Kidney epithelial cell (primary cell): ENCODE measurements at regions not wholly inside any gene's neighbourhood (a gene's known extent, or its start where the extent isn't known, plus 50 kb on each side); places are given as distances from the start of the nearest gene placed in this dataset.

Experiments used
- DNase-seq: peaks from one replicate; pipeline ENCODE4 v3.0.0-alpha.2; 2010; ENCODE audit warnings: low read depth
- H3K27me3 ChIP-seq: 2 replicates; pipeline ENCODE4 v1.6.0; 2011; ENCODE audit warnings: low read length; ENCODE audit not compliant: control insufficient read depth, insufficient read depth
- H3K36me3 ChIP-seq: 2 replicates; pipeline ENCODE4 v1.5.1; 2011; ENCODE audit warnings: low read length; ENCODE audit not compliant: control insufficient read depth, insufficient read depth
- H3K4me3 ChIP-seq: 2 replicates; pipeline ENCODE4 v1.5.1; 2011; ENCODE audit warnings: low read depth, mild to moderate bottlenecking, control low read depth, low read length
- CTCF ChIP-seq: IDR thresholded peaks from 2 replicates; pipeline ENCODE4 v1.5.1; 2011; ENCODE audit warnings: mild to moderate bottlenecking, moderate library complexity, low read length, control low read depth, inconsistent platforms; ENCODE audit not compliant: insufficient read depth, poor library complexity, severe bottlenecking

- Histone ChIP-seq H3K27me3 (no peaks in the 10 kb centered on the region), H3K36me3 (no peaks in the 10 kb centered on the region), H3K4me3 (no peak overlapping the region)
- no peak for DNase-seq
- no peak for TF ChIP-seq CTCF
Measured at GRCh38 chr1:5296557-5297179, 642.3 kb downstream of the AJAP1 start.

GRCh38 chr1:5296095-5296494, 641.7 kb downstream of the AJAP1 start:
- no peak for TF ChIP-seq CTCF
- Histone ChIP-seq H3K4me3 (no peak overlapping the region), H3K36me3 (no peaks in the 10 kb centered on the region), H3K27me3 (no peaks in the 10 kb centered on the region)
- no peak for DNase-seq

- no peaks in the 10 kb centered on the region for H3K27me3 ChIP-seq
- no peak overlapping the region for H3K4me3 ChIP-seq
- DNase-seq = no peak
- H3K36me3 ChIP-seq = no peaks in the 10 kb centered on the region
- no peak for TF ChIP-seq CTCF
Measured at GRCh38 chr1:5291889-5292288, 637.5 kb downstream of the AJAP1 start.

GRCh38 chr1:5287178-5288150, 633.1 kb downstream of the AJAP1 start:
- H3K27me3 ChIP-seq = no peaks in the 10 kb centered on the region
- no peak overlapping the region for H3K4me3 ChIP-seq
- TF ChIP-seq CTCF = no peak
- DNase-seq = no peak
- no peaks in the 10 kb centered on the region for H3K36me3 ChIP-seq

- no peak overlapping the region for H3K4me3 ChIP-seq
- no peaks in the 10 kb centered on the region for H3K27me3 ChIP-seq
- H3K36me3 ChIP-seq = no peaks in the 10 kb centered on the region
- TF ChIP-seq CTCF = no peak
- DNase-seq = no peak
Measured at GRCh38 chr1:5286244-5286643, 631.8 kb downstream of the AJAP1 start.
